HepG2 (cell line): ENCODE measurements at regions not wholly inside any gene's neighbourhood (a gene's known extent, or its start where the extent isn't known, plus 50 kb on each side); places are given as distances from the start of the nearest gene placed in this dataset.

Experiments
- ASH2L ChIP-seq: fragments of 300-600, 200-600 bp; sonication (generic); IDR thresholded peaks from 2 replicates; pipeline ENCODE4 v1.7.0; 2017; ENCODE audit warnings: low read depth, mild to moderate bottlenecking, moderate library complexity, mixed read lengths, low read length; ENCODE audit not compliant: insufficient read length
- CEBPB ChIP-seq: IDR thresholded peaks from 2 replicates; pipeline ENCODE4 v1.6.1; 2011; ENCODE audit warnings: low read depth, low read length, improper control_type of control experiment, borderline replicate concordance
- CENPT ChIP-seq: sonication (generic); formaldehyde crosslinking; IDR thresholded peaks from 2 replicates; pipeline ENCODE4 v1.8.0; 2022; ENCODE audit warnings: low read depth, mild to moderate bottlenecking, moderate library complexity, missing genetic modification reagents
- CREB3 ChIP-seq: sonication (generic); formaldehyde crosslinking; IDR thresholded peaks from 2 replicates; pipeline ENCODE4 v1.5.0; 2020; ENCODE audit warnings: missing genetic modification reagents
- DR1 ChIP-seq: sonication (generic); formaldehyde crosslinking; IDR thresholded peaks from 2 replicates; pipeline ENCODE4 v1.8.0; 2021; ENCODE audit warnings: mild to moderate bottlenecking, missing genetic modification reagents, inconsistent platforms
- FLYWCH1 ChIP-seq: sonication (generic); formaldehyde crosslinking; IDR thresholded peaks from 2 replicates; pipeline ENCODE4 v1.8.1; 2023; ENCODE audit warnings: mild to moderate bottlenecking, missing genetic modification reagents
- HDAC1 ChIP-seq: sonication (generic); formaldehyde crosslinking; IDR thresholded peaks from 2 replicates; pipeline ENCODE4 v1.5.1; 2020; ENCODE audit warnings: mild to moderate bottlenecking, missing genetic modification reagents
- JUNB ChIP-seq: sonication (generic); formaldehyde crosslinking; IDR thresholded peaks from 2 replicates; pipeline ENCODE4 v1.8.0; 2022; ENCODE audit warnings: missing genetic modification reagents, mild to moderate bottlenecking, borderline replicate concordance
- NFKBIZ ChIP-seq: IDR thresholded peaks from 2 replicates; pipeline ENCODE4 v1.6.1; 2018; ENCODE audit warnings: missing genetic modification reagents, missing compliant biosample characterization
- NR0B2 ChIP-seq: sonication (generic); formaldehyde crosslinking; IDR thresholded peaks from 2 replicates; pipeline ENCODE4 v1.4.0; 2020; ENCODE audit warnings: mild to moderate bottlenecking, missing genetic modification reagents
- PBX3 ChIP-seq: sonication (generic); formaldehyde crosslinking; IDR thresholded peaks from 2 replicates; pipeline ENCODE4 v1.8.1; 2023; ENCODE audit warnings: missing genetic modification reagents, inconsistent platforms, borderline replicate concordance
- PHF8 ChIP-seq: sonication (generic); formaldehyde crosslinking; IDR thresholded peaks from 2 replicates; pipeline ENCODE4 v1.5.0; 2020; ENCODE audit warnings: missing genetic modification reagents
- TRIM22 ChIP-seq: fragments of 450-650 bp; IDR thresholded peaks from 2 replicates; pipeline ENCODE4 v1.6.1; 2017
- ZNF142 ChIP-seq: sonication (generic); formaldehyde crosslinking; IDR thresholded peaks from 2 replicates; pipeline ENCODE4 v1.4.0; 2020; ENCODE audit warnings: missing genetic modification reagents
- ZNF24 ChIP-seq: fragments of 450-650 bp; IDR thresholded peaks from 2 replicates; pipeline ENCODE4 v1.6.1; 2017; ENCODE audit warnings: antibody characterized with exemption, mild to moderate bottlenecking
- ZNF3 ChIP-seq: IDR thresholded peaks from 2 replicates; pipeline ENCODE4 v1.7.0; 2017; ENCODE audit warnings: inconsistent platforms
- ZNF326 ChIP-seq: sonication (generic); formaldehyde crosslinking; IDR thresholded peaks from 2 replicates; pipeline ENCODE4 v1.4.0; 2020; ENCODE audit warnings: missing genetic modification reagents, borderline replicate concordance
- ZNF660 ChIP-seq: sonication (generic); formaldehyde crosslinking; IDR thresholded peaks from 2 replicates; pipeline ENCODE4 v1.5.1; 2020; ENCODE audit warnings: mild to moderate bottlenecking, low read depth, missing genetic modification reagents, borderline replicate concordance
- ZNF7 ChIP-seq: IDR thresholded peaks from 2 replicates; pipeline ENCODE4 v1.6.1; 2016; ENCODE audit warnings: missing biosample characterization, missing genetic modification reagents
- ZSCAN9 ChIP-seq: IDR thresholded peaks from 2 replicates; pipeline ENCODE4 v1.6.1; 2016; ENCODE audit warnings: borderline replicate concordance

- TF ChIP-seq CEBPB (peak; percentile 93), ZNF142 (CRISPR knock-in tag) (no peak), ZSCAN9 (CRISPR knock-in tag) (0 out of 2 replicates have a peak, but pooled peaks have one; percentile 49), JUNB (CRISPR knock-in tag) (no peak), ZNF326 (CRISPR knock-in tag) (no peak), ASH2L (no peak), PBX3 (CRISPR knock-in tag) (no peak), CREB3 (CRISPR knock-in tag) (no peak), ZNF24 (no peak), ZNF3 (CRISPR knock-in tag) (no peak), CENPT (CRISPR knock-in tag) (no peak), ZNF660 (no peak), PHF8 (CRISPR knock-in tag) (no peak), DR1 (no peak), ZNF7 (CRISPR knock-in tag) (no peak), TRIM22 (no peak), NR0B2 (CRISPR knock-in tag) (no peak), HDAC1 (CRISPR knock-in tag) (peak; percentile 56), NFKBIZ (CRISPR knock-in tag) (0 out of 2 replicates have a peak, but pooled peaks have one; percentile 60), FLYWCH1 (CRISPR knock-in tag) (no peak)
Measured at GRCh38 chr6:140912686-140913085, 1220.0 kb upstream of the GJE1 start (continued).
